Subcutaneous abdominal adipose tissue (tissue), 5 donors: ENCODE measurements at regions not wholly inside any gene's neighbourhood (a gene's known extent, or its start where the extent isn't known, plus 50 kb on each side); places are given as distances from the start of the nearest gene placed in this dataset.

Experiments
- H3K27ac ChIP-seq: one replicate; pipeline ENCODE4 v1.7.0; 2013; ENCODE audit warnings: low read depth, mild to moderate bottlenecking, inconsistent platforms, low read length, moderate library complexity
- H3K27me3 ChIP-seq, 5 donors: one replicate each; pipeline ENCODE4 v1.7.0; 2013; ENCODE audit warnings: low read length in 5 of 5, inconsistent platforms in 1 of 5; ENCODE audit not compliant: control insufficient read depth in 5 of 5, insufficient read depth in 4 of 5
- H3K36me3 ChIP-seq, 5 donors: one replicate each; pipeline ENCODE4 v1.7.0; 2013; ENCODE audit warnings: low read length in 5 of 5; ENCODE audit not compliant: control insufficient read depth in 5 of 5, insufficient read depth in 5 of 5
- H3K4me1 ChIP-seq, 5 donors: one replicate each; pipeline ENCODE4 v1.7.0; 2013; ENCODE audit warnings: low read length in 5 of 5, mild to moderate bottlenecking in 3 of 5, moderate library complexity in 1 of 5; ENCODE audit not compliant: control insufficient read depth in 5 of 5, insufficient read depth in 5 of 5
- H3K4me3 ChIP-seq, 5 donors: one replicate each; pipeline ENCODE4 v1.7.0; 2013; ENCODE audit warnings: low read length in 5 of 5, low read depth in 1 of 5
- H3K9ac ChIP-seq, 5 donors: one replicate each; pipeline ENCODE4 v1.7.0; 2013; ENCODE audit warnings: low read length in 5 of 5, mild to moderate bottlenecking in 4 of 5, moderate library complexity in 3 of 5
- H3K9me3 ChIP-seq, 5 donors: one replicate each; pipeline ENCODE4 v1.7.0; 2013; ENCODE audit warnings: low read length in 5 of 5; ENCODE audit not compliant: control insufficient read depth in 5 of 5
- donor health status: healthy.
- donor health status: healthy.
- donor health status: healthy.
- donor health status: healthy.
- donor health status: healthy.

GRCh38 chrX:121260596-121261240 is 213.3 kb downstream of the GLUD2 start:
- Histone ChIP-seq H3K36me3 (no peaks in the 10 kb centered on the region), H3K4me3 (no peak overlapping the region), H3K4me1 (no peaks in the 10 kb centered on the region), H3K27me3 (no peaks in the 10 kb centered on the region), H3K9ac (no peak overlapping the region), H3K27ac (no peak overlapping the region), H3K9me3 (no peaks in the 10 kb centered on the region)

GRCh38 chrX:121283921-121284320 is 236.5 kb downstream of the GLUD2 start:
- no peaks in the 10 kb centered on the region for H3K36me3 ChIP-seq
- H3K27ac ChIP-seq, result no peak overlapping the region
- H3K9me3 ChIP-seq, result peaks cover 0 to 9% (median 7%) of the 10 kb centered on the region in 5 donors
- H3K4me1 ChIP-seq, result no peaks in the 10 kb centered on the region
- no peak overlapping the region for H3K9ac ChIP-seq
- no peaks in the 10 kb centered on the region for H3K27me3 ChIP-seq
- no peak overlapping the region for H3K4me3 ChIP-seq

- Histone ChIP-seq H3K27ac (no peak overlapping the region), H3K27me3 (peaks cover 0 to 2% (median 0%) of the 10 kb centered on the region in 5 donors), H3K9me3 (no peaks in the 10 kb centered on the region), H3K4me3 (no peak overlapping the region), H3K36me3 (no peaks in the 10 kb centered on the region), H3K4me1 (no peaks in the 10 kb centered on the region), H3K9ac (no peak overlapping the region)
Observed at GRCh38 chrX:121298499-121298898, 251.1 kb downstream of the GLUD2 start.

DNA sequence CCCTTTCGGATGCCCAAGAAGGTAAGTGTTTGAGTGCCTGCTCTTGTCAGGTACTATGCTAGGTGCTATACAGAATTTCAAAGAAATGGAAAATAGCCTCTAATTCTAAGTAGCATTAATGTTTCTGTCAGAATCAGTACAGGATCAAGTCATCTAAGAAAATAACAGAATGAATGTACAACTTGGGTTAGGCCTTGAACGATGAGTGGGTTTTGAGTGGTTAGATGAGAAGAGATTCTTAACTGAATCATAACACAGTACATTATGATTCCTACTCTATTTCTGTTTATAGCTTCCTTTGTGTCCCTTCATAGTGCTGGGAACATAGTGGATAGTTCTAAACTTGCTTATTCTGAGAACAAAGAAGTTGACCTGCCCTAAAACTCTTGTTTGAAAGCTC is 253.9 kb downstream of the GLUD2 start:
- no peaks in the 10 kb centered on the region for H3K4me1 ChIP-seq
- no peak overlapping the region for H3K4me3 ChIP-seq
- H3K36me3 ChIP-seq, result no peaks in the 10 kb centered on the region
- no peak overlapping the region for H3K9ac ChIP-seq
- no peaks in the 10 kb centered on the region for H3K27me3 ChIP-seq
- no peaks in the 10 kb centered on the region for H3K9me3 ChIP-seq
- no peak overlapping the region for H3K27ac ChIP-seq

DNA sequence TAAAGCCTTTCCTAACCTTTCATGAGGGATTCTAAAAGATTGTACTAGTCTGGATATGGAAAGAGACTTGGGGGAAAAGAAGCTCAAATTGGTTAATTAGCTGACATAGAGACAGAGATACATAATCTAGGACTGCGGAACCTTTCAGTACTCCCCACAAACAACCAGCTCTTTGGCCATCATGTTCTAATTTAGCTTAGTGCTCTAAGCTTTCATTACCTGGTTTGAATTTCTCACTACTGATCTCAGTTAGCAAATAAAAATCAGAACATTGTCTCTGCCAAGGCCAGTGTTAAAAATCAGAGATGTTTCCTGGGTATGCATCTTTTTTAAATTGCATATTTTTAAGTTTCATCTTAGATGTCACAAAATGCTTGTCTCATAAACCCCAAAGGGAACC is 254.4 kb downstream of the GLUD2 start:
- Histone ChIP-seq H3K36me3 (no peaks in the 10 kb centered on the region), H3K9ac (no peak overlapping the region), H3K4me1 (no peaks in the 10 kb centered on the region), H3K4me3 (no peak overlapping the region), H3K27ac (no peak overlapping the region), H3K27me3 (no peaks in the 10 kb centered on the region), H3K9me3 (no peaks in the 10 kb centered on the region)

GRCh38 chrX:121307449-121307848 is 260.0 kb downstream of the GLUD2 start:
- H3K27ac ChIP-seq, result no peak overlapping the region
- no peak overlapping the region for H3K9ac ChIP-seq
- H3K4me3 ChIP-seq, result no peak overlapping the region
- no peaks in the 10 kb centered on the region for H3K27me3 ChIP-seq
- no peaks in the 10 kb centered on the region for H3K36me3 ChIP-seq
- H3K9me3 ChIP-seq, result no peaks in the 10 kb centered on the region
- no peaks in the 10 kb centered on the region for H3K4me1 ChIP-seq

DNA sequence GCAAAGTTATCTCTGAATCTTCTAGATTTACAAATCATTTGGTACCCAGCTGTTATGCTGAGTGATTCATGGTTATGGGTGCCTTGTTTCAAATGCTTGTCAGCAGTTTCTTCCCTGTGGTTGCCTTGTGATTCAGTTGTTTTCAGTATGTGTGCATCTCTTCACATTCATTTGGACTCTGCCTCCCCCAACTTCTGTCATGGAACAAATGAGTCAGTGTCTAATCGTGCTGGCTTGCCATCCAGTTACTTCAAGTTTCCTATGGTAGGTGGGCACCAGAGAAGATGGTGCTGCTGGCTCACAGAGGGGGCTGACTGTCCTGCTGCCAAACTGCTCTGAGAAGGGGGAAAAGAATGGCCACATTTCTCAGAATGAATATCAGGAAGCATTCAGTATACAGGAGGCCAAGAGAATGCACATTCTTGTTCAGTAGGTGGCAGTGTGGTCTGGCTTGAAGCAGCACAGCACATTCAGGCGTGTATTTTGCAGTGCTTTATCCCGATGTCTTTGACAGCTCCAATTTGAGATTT is 260.9 kb downstream of the GLUD2 start:
- no peak overlapping the region for H3K4me3 ChIP-seq
- no peak overlapping the region for H3K9ac ChIP-seq
- no peaks in the 10 kb centered on the region for H3K4me1 ChIP-seq
- H3K27ac ChIP-seq, result no peak overlapping the region
- no peaks in the 10 kb centered on the region for H3K27me3 ChIP-seq
- H3K9me3 ChIP-seq, result no peaks in the 10 kb centered on the region
- no peaks in the 10 kb centered on the region for H3K36me3 ChIP-seq

DNA sequence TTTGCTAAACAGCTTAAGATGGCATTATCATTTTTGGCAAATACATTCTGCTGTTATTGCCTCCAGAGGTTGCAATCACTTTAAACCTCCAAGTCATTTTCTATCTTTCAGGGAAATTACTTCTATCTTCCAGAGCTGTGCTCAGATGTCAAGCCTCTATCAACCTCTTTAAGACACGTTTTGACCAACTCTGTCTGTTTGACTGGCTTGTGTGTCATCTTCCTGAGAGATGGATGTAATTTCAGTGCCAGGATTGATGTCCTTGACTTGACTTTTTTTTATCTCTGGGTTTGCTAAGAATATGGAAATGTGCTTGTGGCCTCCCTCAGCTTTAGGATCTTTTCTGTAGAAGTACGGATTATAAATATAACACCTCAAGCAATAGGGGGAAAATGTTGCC is 263.4 kb downstream of the GLUD2 start:
- no peak overlapping the region for H3K9ac ChIP-seq
- H3K27ac ChIP-seq, result no peak overlapping the region
- no peaks in the 10 kb centered on the region for H3K36me3 ChIP-seq
- H3K4me1 ChIP-seq, result no peaks in the 10 kb centered on the region
- H3K4me3 ChIP-seq, result no peak overlapping the region
- peaks cover 0 to 2% (median 0%) of the 10 kb centered on the region in 5 donors for H3K27me3 ChIP-seq
- no peaks in the 10 kb centered on the region for H3K9me3 ChIP-seq

GRCh38 chrX:121320441-121320840 is 273.0 kb downstream of the GLUD2 start:
- H3K4me3 ChIP-seq, result no peak overlapping the region
- H3K9ac ChIP-seq, result no peak overlapping the region
- no peaks in the 10 kb centered on the region for H3K36me3 ChIP-seq

GRCh38 chrX:121322159-121322558 is 274.7 kb downstream of the GLUD2 start:
- Histone ChIP-seq H3K36me3 (no peaks in the 10 kb centered on the region), H3K4me1 (no peaks in the 10 kb centered on the region), H3K27me3 (no peaks in the 10 kb centered on the region), H3K27ac (no peak overlapping the region), H3K9me3 (no peaks in the 10 kb centered on the region), H3K4me3 (no peak overlapping the region), H3K9ac (no peak overlapping the region)

More at GRCh38 chrX:121320441-121320840, 273.0 kb downstream of the GLUD2 start:
- Histone ChIP-seq H3K27me3 (peaks cover 0 to 3% (median 0%) of the 10 kb centered on the region in 5 donors), H3K27ac (no peak overlapping the region), H3K9me3 (no peaks in the 10 kb centered on the region), H3K4me1 (no peaks in the 10 kb centered on the region)
